ENCODE measurements at regions not wholly inside any gene's neighbourhood (a gene's known extent, or its start where the extent isn't known, plus 50 kb on each side); places are given as distances from the start of the nearest gene placed in this dataset.

DNA sequence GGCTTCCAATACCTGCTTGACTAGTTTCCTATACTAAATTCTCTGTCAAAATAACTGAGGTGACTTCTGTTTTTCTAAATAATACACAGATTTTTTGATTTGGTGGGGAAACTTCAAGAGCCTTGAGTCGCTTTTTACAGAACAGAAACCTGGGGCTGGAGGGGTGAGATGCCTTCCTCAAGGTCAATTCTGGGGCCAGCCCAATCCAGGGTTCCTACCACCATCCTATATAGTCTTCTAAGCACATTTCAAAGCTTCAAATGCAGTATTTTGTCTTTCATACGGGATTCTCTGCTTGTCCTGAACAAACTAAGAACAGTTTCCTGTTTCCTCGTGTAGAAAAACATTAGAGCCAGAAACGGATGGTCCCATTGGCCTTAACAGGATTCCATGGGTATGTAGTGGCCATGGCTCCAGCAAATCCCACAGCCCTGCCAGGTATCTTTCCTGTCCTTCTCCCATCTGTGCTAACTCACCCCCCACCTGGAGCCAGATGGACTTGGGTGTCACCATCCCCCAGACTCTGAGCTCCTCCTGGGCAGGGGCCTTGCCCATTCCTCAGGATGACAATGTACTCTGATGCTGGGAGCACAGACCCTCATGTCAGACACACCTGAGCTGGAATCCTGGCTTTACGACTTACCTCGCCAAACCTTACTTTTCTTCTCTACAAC is 146.9 kb downstream of the KLF13 start:
- no peak for DNase-seq (ENCODE audit: low spot score)

DNA sequence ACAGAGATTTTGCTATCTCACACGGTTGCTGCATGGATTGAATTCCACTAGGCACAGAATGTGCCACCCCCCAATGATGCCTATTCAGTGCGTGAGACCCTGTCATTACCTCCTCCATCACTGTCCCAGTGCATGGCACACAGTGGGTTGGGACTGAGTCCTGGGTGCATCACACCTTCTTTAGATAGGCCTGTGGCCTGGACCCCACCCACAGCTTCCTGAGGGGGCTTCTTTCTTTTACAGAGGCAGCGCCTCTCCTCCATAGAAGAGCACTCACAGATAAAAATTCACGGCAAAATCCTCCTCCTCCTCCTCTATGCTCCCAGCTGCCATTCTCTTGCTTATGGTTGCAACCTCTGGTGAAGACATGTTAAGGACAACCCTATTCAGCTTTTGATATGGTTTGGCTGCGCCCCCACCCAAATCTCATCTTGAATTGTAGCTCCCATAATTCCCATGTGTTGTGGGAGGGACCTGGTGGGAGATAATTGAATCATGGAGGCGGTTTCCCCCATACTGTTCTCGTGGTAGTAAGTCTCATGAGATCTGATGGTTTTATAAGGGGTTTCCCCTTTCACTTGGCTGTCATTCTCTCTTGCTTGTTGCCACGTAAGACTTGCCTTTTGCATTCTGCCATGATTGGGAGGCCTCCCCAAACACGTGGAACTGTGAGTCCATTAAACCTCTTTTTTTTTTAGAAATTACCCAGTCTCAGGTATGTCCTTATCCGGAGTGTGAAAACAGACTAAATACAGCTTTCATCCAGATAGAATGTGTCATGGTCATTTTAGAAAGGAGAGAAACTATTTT is 147.6 kb downstream of the KLF13 start:
- no peak for DNase-seq (ENCODE audit: low spot score)

DNA sequence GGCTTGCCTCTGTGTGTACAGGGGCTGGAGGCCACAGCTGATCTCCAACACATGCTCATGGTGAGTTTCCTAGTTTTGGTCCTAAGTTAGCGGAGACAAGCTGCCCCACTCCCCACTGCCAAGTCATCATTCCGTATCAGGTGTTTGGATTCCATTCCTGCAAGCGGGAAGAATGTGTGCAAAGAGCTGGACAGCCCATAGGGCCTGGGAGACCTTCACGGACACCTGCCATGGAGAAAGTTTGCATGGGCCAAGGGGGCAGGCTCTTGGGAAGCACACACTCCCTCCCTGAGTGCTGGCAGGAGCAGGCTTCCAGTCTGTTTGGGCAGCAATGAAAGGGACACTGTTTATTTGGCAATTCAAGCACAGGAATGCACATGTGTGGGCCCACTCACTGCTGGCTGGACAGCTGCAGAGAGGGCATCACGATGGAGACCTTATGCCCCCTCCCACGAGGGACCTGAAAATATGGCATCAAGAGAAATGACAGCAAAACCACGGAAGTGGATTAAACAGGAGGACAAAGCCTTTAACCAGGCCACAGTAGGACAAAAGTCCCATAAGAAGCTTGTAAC is 149.7 kb downstream of the KLF13 start:
- no peak for DNase-seq (ENCODE audit: low spot score)

DNA sequence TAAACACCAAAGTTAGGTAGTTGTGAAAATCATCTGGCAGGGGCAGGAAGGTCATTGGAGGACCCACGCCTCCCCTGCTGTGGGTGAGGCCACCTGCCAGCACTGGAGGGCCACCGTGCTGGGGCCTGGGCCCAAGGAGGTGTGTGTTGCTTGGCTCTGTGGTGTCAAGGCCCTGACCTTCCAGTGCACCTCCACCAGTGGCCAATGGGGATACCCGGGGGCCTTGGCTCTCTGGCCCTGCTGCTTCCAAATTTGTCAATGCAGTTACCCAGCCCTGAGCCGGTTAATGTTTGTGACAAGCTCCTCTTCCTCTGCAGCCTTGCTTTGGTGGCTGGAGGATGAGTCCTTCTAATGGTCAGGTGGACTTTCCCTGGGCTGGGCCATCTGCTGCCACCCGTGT is 150.2 kb downstream of the KLF13 start:
- DNase-seq (ENCODE audit: low spot score) = no peak

DNA sequence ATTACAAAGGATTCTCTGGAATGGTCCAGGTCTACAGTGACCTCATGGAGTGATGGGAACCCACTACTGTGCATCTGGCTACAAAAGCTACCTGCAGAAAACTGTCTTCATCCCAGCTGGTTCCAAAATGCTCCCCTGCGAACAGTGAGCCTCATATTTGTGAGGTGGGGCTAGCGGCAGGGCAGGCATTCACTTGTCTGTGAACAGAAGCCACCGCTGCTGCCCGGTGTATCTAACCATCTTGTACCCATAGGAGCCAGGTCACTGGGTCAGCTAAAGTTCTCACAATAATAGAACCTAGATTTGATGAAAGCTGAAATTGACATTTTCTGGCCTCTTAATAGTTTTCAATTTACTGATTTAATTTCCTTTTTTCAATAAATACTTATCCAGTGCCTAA is 150.7 kb downstream of the KLF13 start:
- DNase-seq (ENCODE audit: low spot score) = no peak

DNA sequence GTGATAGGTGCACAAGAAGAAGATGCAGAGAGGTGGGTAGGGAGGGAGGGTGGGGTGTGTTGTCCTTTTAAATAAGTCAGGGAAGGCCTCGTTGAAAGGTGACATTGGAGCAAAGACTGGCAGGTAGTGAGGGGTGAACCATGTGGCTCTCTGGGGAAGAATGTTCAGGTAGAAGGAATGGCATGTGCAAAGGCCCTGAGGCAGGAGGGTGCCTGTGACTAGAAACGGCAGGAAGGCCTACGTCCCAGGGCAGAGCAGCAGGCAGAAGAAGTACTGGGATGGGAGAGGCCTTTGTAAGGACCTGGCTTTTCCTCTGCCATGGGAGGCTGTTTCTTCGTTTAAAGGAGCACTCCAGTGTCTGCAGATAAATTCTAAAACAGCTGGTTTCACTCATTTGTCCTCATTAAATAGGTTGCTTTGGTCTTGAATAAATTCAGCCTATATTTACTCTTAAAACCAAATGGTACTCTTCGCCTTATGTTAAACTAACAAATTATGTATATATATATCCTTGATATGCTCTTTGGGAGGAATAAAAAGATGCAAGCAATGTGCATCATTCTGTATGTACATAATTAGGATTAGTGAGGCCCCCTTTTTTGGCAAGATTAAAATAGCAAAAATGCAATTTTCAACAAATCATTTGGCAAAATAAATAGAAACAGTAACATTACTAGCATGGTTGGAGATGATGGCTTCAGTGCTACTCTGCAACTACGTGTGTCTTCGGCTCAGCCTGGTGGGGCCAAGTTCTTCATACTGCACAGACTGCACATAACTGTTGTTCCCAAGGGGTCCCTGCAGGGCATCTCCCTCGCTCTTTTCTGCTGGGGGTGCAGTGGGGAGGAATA is 151.4 kb downstream of the KLF13 start:
- DNase-seq (ENCODE audit: low spot score) = no peak

DNA sequence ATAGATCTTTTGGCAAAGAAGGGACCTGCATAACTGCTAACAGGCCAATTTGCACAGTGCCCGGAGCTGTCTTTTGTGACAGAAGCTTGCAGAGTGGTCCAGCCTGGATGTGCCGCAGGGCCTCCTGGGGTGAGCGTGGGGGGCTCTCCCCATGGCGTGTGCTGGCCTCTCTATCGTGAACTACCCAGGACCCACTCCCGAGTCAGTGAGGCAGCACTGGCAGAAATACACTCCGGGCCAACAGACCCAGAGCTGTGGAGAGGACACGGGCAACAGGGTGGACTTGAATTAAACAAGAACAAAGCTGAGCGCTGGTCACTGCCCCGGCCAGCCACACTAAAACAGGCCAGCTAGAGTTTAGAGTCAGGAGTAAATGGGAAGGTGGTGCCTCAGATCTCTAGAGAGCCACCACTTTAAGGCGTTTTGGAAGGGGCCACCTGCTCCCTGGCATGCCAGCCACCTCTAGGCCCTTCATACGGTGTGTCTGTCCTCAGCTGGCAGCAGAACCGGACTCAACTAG is 152.1 kb downstream of the KLF13 start:
- DNase-seq (ENCODE audit: low spot score) = no peak

DNA sequence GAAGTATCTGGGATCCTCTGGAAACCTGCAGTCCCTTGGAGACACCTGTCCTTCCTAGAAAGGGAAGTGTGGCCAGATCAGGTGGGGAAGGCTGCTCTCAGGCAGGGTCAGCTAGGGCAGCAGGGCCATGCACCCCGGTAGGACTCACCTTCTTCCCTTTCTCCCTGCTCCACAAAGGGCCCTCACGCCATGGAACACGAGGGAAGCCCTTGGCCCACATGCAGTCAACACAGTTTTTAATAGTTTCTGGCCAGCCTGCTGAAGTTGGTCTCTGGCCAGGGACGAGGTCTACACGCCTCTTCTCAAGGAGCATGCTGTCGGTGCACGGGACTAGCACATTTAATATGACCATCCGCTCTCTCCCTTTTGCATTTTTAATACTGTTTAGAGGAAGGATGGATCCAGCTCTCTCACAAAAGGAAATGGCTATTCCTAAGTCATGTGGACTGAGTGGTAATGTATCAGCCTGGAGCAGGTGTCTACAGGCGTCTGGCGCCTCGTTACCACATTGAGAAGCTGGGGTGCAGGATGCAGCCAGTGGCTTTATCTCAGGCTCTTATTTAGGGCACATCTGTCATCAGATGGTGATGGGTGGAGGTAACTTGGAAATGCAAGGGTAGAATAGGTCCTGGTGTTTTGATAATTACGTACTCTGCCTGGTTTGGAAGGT is 153.9 kb downstream of the KLF13 start:
- DNase-seq (ENCODE audit: low spot score) = no peak

DNA sequence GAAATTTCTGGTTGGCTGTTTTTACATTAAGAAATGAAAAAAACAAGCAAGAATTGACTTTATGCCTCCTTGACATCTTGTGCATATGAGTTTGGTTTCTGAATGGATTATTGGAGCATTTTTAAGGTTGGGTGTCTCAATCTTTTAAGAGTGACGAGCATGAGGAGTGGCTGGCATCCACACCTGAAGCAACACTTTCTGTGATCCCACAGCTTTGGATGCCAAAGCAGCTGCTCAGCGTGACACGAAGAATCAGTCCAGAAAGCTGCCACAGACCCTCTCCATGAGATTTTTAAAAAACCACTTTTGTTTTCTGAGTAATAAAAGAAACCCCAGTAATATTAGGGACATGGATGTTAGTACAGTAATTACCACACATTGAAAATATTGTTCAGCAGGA is 154.5 kb downstream of the KLF13 start:
- no peak for DNase-seq (ENCODE audit: low spot score)

DNA sequence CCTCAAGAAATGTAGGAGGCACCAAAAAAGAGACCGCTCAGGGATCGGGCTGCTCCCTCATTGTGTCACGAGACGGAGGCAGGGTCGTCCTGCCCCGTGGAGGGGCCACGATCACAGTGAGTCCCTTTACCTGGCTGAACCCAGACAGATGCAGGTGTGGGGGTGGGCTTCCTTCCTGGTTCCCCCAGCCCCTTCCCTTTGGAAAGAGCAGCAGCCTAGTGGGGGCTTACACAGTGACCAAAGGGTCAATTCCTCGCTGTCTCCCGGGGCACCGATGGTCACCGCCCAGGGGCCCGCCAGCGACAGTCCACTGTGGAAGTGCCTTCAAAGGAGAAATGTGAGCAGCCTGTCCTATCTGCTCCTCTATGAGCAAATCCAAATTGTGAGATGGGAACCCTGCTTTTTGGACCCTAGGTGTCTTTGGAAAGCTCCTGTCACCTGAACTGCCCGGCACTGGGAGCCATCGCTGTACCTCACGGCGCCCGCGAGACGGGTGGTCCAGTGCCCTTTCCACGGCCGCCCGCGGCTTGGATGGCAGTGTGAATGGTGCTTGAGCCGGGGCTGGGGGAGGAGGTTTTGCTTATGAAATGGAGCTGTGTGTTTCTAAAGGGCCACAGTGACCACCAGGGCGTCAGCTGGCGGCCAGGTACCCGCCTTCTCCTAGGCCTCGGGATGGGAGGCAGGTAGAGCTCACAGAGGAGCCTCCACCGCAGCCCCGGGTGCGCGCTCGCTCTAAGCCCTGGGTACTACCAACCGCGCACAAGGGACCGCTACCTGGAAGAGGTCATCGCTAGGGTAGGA is 155.7 kb downstream of the KLF13 start:
- no peak for DNase-seq (ENCODE audit: low spot score)

DNA sequence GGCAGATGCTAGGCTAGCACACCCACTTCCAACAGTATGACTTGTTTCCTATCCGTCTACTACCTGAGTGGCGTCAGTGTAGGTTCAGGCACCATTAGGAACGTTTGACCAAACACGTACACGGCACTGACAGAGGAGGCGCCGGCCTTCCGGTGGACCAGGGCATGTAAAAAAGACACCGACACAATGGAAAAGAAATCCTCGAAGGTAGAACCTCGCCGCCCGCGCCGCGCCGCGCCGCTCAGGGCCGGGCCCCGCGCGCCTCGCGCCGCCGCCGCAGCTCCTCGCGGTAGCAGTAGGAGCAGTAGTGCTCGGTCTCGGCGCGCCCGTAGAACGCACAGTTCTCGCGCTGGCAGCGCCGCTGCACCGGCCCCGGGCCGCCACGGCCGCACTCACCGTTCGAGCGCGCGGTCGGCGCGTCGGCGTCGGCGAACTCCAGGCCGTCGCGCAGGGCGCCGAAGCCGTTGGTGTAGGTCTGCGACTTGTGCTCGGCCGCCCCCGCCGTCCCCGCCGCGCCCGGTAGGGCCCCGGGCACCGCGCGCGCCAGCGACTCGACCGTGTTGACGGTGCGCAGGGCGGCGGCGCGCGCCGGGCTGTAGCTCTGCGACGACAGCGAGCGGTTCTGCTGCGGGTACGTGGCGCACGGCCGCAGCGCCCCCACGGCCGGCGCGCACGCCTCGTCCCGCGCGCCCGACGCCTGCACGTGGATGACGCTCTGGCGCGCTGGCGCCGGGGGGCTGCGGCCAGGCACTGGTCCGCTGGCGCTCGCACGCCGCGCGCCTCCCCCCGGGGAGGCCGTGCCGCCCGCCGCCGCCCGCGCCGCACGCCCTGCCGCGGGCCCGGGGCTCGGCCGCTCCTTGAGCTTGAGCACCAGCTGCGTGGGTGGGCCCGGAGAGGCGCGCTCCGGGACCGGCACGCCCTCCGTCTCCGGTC is 156.7 kb downstream of the KLF13 start:
- DNase-seq (ENCODE audit: low spot score) = no peak

DNA sequence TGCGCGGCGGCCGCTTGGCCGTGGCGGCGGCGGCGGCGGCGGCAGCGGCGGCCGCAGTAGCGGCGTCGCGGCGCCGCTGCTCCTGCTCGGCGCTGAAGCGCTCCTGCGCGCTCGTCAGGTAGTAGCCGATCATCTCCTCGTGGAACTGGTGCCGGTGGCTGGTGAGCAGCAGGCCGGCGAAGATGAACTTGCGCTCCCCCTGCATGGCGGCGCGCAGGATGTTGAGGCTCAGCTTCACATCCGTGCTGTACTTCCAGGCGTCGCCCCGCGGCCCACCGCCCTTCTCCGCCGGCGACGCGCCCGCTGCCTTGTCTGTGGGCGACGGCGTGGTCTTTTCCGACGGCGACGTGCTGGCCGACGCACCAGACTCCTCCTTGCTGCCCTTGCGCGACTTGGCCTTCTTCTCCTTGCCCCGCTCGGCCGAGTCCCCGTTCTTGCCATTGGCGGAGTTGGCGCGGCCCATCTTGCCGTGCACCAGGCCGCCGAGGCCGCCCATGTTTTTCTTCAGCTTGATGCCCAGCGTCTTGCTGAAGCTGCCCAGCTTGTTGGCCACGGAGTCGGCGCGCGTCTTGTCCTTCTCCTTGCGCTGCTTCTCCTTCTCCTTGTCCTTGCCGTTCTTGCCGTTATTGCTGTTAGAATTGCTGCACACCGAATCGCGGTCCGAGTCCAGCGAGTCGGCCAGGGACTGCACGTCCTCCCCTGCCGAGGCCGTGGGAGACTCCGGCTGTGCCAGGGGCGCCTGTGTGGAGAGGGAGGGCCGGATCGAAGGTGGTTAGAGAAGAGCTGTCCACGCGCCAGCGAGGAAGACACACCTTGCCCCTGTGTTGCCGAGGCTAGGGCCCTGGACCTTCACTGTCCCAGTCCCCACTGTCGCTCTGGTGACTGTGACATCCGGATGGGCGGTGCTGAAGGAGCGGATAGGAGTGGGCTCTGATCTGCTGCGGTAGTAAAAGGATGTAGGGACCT is 157.6 kb downstream of the KLF13 start:
- no peak for DNase-seq (ENCODE audit: low spot score)

DNA sequence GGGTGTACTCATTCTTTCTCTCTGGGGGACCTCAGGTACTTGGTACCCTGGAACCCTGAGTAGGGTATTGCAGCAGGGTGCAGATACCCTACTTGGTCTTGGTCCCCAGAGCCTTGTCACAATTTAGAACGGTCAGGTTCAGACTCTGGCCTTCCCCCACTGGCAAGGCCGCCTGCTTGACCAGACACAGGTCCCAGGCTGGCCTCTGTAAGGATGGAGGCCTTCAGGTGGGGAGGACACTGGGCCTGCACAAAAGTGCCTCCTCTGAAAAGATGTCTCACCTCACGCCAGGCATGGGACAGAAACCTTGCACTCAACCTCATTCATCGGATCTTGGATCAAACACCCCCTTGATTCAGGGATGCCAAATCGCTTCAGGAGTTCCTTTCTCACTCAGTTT is 158.4 kb downstream of the KLF13 start:
- no peak for DNase-seq (ENCODE audit: low spot score)

DNA sequence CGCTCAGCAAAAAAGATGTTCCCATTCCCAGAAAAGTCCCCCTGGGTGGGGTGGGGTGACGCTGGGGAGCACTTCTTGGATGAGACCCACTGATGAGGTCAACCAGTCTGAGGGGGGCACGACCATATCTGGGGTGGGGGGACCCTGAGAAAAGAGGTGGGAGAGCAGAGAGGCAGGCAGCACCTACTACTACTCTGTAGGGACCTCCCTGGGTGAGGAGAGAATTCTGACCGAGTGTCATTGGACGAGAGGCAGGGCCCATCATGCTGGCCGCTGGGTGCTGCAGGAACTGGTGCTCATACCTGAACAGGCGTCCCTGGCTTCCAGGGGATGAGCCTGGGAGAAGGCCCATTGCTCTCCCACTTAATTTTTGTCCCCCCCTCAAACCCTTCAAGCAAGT is 158.8 kb downstream of the KLF13 start:
- no peak for DNase-seq (ENCODE audit: low spot score)

DNA sequence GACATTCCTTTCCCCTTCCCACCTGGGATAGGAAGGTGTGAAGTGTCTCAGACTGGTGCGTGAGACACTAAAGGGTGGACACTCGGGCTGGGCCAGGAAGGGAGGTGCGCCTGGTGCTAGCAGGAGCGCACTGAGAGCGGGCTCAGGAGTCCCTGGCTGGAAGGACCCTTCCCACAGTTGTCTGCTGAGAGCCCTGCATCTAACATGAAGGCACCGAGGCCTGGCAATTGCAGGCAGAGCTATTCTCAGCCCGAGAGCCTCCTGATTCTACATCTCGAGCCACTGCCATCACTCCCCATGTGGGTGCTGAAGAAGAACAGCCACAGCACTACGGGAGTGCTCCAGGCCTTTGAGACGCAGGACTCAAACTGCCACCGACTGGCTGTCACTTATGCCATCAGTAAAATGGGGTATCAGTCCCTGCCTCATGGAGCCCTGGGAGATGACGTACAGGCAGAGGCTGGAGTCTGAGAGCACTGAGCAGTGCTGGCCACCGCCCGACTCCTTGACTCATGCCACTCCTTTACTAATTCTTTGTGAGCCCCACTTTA is 159.4 kb downstream of the KLF13 start:
- DNase-seq (ENCODE audit: low spot score) = no peak

DNA sequence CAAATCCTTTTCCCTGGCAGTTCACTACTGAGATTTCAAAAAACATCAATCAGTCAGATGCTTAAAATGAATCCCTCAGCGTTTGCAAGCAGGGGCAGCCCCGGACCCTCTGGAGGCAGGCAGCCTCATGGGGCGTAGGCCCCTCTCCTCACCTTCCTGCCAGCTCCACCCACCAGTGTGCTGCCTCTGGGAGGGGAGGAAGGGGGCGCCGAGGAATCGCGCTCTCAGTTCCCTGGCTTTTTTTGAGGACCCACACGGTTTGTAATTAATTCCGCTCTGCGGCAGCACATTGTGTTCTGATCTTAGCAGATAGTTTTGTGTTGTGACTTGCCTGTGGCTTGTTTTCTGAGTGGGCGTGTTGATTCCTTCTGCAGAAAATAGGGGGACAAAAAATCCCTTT is 159.9 kb downstream of the KLF13 start:
- DNase-seq (ENCODE audit: low spot score) = no peak

DNA sequence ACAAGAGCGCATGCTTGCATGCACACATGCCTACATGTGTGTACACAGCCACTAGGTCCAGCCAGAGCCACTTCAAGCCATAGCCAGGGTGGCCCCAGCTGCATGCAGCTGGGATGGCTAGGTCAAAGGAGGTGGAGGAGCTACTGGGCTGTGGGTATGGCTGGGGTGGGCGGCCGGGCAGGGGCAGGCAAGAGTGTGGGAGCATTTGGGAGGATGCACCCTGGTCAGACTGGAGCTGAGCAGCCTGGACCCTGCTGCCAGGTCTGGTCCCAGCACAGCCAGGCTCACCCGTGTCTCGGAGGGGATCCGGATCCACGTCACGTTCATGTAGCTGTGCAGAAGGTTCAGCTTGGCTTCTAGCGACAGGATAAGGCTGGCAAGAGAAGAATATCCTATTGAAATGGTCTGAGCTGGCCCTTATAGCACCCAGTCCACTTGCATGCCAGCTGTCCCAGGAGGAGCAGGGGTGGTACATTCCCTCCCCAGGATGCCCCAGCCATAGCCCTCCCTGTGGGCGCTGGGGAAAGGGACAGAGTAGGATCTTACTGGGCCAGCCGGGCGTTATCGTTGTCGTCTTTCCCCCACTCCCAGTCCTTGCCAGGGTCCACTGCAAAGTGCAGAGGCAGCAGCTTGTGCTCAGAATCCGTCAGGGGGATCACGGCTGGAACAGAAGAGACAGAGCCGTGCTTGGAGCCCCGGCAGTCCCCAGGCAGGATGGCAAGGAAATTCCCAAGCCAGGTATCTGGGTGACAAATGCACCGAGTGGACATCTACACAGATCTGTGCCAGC is 160.5 kb downstream of the KLF13 start:
- no peak for DNase-seq (ENCODE audit: low spot score)

Data from A172 (cell line).